Heart left ventricle (tissue), 13 donors: ENCODE measurements at regions not wholly inside any gene's neighbourhood (a gene's known extent, or its start where the extent isn't known, plus 50 kb on each side); places are given as distances from the start of the nearest gene placed in this dataset.

Experiments used
- POLR2A ChIP-seq, 2 donors: fragments of 450-650 bp; IDR thresholded peaks; one replicate each; pipeline ENCODE4 v1.6.1; 2017; ENCODE audit warnings: antibody characterized with exemption in 2 of 2, mild to moderate bottlenecking in 2 of 2, moderate library complexity in 2 of 2
- TF ChIP-seq, protein P1 (sequence below), 12 donors: fragments of 200-600 bp; sonication (generic) in 4 of 12; IDR thresholded peaks; one replicate each; pipeline versions ENCODE4 v1.5.0 to v1.8.0; 2018 to 2022; ENCODE audit warnings: antibody characterized with exemption in 12 of 12, mild to moderate bottlenecking in 5 of 12
- donor health status: ischemic (EF 13 %, LVEDD 7.1; RV severe dilation, severe dysfunction).
- donor health status: DM: no; HTN: yes; CAD: no.
- donor health status: DM: no; HTN: no; CAD: no.
- donor health status: ischemic (EF 25% LVEDD 6.9; RV normal size, moderate dysfunction).
- donor health status: ischemic (EF 25% LVEDD 5.7; RV mildly dilated, moderate dysfunction).
- donor health status: ischemic (EF 35%, LVEDD 5.7; RV mildly dilated, moderate dysfunction).
- donor health status: nonischemic (EF 11% LVEDD 7.7; RV severe dilation, severe dysfunction).
- donor health status: DM: yes; HTN: yes; CAD: no.
- donor health status: PGD.
- donor health status: ischemic (EF 29% LVEDD 5.4; RV normal size, mild dysfunction).
- donor health status: nonischemic (EF 23%, LVEDD 6.1; RV moderate dilation, normal function).

GRCh38 chr2:5888126-5888525, 195.9 kb downstream of the SOX11 start:
- TF ChIP-seq POLR2A (IDR thresholded peaks at IDR 0.05): no peak
- TF ChIP-seq, protein P1, sequence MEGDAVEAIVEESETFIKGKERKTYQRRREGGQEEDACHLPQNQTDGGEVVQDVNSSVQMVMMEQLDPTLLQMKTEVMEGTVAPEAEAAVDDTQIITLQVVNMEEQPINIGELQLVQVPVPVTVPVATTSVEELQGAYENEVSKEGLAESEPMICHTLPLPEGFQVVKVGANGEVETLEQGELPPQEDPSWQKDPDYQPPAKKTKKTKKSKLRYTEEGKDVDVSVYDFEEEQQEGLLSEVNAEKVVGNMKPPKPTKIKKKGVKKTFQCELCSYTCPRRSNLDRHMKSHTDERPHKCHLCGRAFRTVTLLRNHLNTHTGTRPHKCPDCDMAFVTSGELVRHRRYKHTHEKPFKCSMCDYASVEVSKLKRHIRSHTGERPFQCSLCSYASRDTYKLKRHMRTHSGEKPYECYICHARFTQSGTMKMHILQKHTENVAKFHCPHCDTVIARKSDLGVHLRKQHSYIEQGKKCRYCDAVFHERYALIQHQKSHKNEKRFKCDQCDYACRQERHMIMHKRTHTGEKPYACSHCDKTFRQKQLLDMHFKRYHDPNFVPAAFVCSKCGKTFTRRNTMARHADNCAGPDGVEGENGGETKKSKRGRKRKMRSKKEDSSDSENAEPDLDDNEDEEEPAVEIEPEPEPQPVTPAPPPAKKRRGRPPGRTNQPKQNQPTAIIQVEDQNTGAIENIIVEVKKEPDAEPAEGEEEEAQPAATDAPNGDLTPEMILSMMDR (IDR thresholded peaks at IDR 0.05): no peak
